ENCODE measurements at regions not wholly inside any gene's neighbourhood (a gene's known extent, or its start where the extent isn't known, plus 50 kb on each side); places are given as distances from the start of the nearest gene placed in this dataset.
"Not testable (repeated sequence)": the region's sequence is repeated elsewhere in the genome, so short reads cannot be mapped to it uniquely, and the experiment has no call there.

DNA sequence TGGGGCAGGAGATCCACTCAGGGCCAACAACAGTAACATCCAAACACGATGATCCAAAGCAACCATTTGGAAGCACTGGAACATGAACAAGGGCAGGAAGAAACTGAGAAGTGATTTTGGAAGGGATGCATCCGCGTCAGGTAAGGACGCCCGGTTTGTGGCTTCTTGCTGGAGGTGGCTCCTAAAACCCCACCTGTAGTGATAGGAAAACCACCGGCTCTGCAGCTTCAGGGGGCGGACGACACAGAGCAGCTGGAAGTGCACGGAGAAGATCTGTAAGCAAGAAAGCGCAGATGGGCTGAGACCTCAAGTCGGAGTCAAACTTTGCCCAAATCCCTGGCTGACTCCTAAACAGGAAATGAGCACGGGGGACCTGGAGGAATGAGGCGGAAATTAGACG lies 1066.1 kb downstream of the BRD1 start:
- DNase-seq = no peak

DNA sequence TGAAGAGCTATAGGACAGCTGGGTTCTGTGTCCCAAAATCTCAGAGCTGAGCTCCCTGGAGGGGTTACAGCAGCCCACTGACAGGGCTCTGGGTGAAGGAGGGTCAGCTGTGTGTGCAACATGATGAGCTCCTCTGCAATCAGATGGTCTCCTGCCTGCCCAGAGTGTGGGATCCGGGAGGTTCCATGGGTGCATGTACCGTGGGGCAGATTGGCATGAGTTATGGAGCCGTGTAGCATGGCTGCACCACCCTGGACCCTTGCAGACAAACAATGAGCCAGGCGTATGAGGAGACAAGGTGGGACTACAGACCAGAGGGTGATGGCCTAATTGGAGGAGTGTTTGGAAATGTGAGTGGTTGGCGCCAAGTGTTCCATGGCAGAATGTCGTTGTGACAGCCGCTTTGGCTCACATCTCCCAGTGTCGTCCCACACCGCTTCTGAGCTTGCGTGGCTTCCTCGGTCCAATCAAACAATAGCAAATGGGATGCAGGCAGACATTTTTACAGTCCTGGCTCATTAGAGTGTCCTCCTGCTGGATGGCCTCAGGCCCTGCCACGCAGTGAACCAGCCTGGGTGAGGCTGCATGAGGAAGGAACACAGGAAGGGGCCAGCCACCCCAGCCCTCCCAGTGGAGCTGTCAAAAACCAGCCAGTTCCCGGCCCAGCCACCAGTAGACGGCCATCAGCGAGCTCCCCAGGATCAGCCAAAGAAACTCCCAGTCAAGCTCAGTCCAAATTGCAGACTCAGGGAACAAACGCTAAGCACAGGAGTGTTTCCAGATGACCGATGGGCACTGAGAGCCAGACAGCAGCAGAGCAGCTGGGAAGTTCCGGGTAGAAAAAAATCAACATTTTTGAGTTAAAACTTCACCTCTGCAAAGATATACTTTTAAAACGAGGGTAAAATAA lies 1066.9 kb downstream of the BRD1 start:
- DNase-seq = no peak

DNA sequence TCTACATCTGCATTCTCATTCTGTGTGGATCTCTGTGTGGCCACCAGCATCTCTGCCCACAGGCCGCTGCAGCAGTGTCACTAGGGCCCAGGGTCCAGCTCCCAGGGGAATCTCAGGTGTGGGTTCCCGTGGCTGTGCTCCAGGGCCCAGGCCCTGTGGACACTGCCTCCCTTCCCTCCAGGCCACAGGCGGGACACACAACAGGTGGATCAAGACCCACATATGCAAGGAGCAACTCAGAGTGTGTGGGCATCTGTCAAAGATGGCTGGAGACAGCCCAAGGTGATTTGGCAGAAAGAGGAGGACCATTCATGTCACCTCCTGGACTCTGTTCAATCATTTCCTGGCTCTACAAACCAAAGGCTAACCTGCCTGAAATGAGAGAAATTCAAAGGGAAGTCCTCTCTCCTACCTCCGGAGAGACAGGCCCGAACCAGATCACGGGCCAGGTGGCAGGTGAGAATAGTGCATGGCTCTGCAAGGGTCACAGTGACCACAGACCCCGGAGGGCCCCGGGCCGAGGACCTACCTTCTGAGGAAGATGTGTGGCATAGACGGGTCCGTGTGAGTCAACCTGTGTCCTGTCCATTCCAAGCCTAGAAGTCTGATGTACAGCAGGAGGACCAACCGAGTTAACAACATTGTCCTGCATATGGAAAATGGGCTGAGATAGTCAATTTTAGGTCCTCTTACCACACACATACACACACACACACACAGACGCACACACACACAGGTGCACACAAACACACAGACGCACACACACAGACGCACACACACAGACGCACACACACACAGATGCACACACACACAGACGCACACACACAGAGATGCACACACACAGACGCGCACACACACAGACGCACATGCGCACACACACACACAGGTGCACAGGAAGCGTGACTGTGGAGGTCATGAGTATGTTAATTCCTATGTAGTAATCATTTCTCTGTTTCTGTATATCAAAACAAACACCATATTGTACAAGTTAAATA lies 1068.5 kb downstream of the BRD1 start:
- DNase-seq = no peak

DNA sequence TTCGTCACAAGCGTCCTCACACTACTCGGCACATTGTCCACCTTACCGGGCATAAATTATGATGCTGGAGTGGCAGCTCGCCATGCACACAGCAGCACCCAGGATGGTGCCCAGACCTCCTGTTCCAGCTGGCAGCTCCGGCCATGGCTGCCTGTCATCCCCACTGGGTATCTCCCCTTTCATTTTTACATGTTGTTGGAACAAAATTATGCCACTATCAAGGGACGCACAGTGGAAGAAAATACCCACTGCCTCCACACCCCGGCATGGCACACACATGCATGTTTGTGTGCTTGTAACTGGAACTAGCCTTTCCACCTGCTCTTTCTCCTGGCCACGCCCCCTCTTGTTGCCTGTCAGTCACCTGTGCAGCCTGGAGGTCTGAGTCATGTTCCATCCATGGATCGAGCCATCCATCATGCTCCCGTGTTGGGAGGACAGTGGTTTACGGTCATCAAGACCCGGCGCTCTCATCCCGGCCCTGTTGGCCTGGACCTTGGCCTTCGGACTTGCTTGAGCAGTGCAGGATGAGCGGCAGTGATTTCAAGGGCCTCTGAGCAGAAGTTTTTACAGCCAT lies 1069.6 kb downstream of the BRD1 start:
- no peak for DNase-seq

DNA sequence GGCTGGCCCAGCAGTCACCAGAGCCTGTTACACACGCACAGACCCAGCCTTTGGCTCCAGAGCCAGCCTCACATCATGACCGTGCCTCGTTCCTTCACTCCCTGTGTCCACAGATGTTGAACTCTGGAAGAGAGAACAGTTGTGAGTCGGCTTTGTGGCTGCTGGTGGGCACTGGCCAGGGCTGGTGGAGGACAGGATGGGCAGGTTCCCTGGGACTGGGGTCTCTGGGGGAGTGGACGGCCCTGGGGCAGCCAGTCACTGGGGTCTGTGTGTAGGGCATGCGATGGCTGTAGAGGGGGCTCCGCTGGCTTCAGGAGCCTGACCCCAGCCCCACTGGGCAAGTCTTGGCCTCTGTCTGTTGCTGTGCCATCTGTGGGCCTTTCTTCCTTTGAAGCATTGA lies 1070.1 kb downstream of the BRD1 start:
- DNase-seq = no peak

DNA sequence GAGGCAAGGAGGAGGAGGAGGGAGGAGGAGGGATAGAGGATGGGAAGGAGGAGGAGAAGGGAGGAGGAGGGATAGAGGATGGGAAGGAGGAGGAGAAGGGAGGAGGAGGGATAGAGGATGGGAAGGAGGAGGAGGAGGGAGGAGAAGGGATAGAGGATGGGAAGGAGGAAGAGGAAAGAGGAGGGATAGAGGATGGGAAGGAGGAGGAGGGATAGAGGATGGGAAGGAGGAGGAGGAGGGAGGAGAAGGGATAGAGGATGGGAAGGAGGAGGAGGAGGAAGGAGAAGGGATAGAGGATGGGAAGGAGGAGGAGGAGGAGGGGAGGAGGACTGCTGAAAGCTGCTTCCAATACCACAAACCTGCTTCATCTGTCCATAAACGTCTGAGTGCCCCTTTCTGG lies 1070.5 kb downstream of the BRD1 start:
- not testable (repeated sequence) for DNase-seq

DNA sequence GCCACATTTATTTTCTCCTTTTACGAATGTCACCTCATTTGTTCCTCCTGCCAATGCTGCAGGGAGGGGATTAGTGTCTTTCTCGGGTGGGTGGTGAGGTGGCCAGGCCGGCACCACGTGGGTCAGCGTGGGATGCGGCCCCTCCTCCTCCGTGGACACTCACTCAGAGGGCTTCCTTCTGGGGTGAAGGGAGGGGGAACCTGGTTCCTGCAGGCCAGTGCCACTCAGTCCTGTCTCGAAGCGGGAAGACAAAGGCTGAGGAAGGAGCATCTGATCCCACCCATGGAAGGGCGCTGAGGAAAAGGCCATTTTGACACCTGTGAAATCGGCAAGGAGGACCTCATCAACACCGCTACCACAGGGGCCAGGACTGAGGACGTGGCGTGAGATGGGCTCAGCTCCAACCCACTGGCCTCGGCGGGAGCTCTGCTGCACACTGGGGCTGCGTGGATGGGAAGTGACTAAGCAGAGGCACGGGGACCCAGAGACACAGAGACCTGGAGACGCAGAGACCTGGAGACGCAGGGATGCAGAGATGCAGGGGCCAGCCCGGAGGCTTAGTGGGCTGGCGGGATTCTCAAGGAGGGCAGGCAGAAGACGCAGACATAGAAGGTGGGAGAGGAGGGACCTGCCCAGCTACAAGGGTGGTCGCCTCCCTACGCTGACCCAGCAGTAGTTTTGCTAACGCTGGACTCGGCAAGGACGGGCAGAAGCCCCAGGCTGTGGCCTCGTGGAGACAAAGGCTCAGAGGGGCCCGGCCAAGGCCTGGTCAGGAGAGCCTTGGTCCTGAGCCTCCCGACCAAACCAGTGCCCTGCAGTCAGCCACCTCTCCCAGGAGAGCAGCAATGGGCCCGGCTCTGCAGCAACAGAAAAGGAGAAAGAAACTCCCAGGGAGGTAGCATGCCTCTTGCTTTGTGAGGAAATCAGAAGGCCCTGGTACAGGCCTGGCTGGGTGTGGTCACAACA lies 1071.2 kb downstream of the BRD1 start:
- DNase-seq = no peak

DNA sequence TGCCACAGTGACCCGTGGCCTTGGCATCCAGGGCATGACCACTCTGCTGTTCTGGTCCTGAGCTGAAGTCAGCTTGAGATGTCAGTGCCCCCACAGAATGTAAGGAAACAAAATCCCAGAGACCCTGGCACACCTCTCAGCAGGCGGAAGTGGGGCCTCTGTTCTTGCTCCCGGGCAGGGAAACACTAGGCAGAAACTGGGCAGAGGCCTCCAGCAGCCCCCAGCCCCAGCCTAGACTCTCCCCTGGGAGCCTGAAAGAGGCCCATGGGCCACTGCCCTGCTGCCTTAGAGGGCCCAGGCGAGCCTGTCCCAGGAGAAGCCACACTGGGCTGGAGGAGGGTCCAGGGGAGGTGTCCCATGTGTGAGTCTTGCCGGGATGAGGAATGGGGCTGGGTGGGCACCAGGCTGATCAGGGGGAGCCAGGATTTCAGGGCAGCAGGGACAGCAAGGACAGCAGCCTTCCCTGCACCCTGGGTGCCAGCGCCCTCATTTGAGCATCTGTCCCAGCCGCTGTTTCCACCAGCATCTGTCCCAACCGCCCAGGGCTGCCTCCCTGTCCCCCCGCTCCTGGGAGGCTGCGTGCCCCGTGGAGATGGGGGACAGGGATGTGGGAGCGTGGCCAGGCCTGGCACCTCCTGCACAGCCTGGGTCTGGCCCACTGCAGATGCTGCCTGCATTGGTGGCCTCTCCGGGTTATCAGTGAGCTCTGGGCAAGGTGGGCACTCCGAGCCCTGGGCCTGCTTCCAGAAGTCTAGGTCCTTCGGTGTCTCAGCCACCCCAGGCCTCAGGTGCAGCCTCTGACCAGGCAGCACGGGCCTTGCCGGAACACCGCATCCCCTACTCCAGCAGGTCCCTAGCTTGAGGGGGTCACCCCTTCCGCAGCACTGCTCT lies 1072.4 kb downstream of the BRD1 start:
- DNase-seq = no peak

DNA sequence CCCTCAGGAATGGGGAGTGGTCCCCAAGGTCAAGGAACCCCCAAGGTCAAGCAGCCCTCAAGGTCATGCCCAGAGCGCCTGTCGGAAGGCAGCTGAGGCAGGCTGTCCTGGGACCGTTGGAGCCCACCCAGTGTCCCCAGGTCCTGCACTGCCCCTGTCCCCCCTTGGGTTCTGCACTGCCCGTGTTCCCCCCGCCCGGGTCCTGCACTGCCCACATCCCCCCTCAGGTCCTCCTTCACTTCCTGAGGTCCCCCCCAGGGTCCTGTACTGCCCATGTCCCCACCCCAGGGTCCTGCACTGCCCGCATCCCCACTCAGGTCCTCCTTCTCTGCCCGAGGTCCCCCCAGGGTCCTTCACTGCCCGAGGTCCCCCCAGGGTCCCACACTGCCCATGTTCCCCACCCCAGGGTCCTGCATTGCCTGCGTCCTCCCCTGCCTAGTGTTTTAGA lies 1073.0 kb downstream of the BRD1 start:
- no peak for DNase-seq

DNA sequence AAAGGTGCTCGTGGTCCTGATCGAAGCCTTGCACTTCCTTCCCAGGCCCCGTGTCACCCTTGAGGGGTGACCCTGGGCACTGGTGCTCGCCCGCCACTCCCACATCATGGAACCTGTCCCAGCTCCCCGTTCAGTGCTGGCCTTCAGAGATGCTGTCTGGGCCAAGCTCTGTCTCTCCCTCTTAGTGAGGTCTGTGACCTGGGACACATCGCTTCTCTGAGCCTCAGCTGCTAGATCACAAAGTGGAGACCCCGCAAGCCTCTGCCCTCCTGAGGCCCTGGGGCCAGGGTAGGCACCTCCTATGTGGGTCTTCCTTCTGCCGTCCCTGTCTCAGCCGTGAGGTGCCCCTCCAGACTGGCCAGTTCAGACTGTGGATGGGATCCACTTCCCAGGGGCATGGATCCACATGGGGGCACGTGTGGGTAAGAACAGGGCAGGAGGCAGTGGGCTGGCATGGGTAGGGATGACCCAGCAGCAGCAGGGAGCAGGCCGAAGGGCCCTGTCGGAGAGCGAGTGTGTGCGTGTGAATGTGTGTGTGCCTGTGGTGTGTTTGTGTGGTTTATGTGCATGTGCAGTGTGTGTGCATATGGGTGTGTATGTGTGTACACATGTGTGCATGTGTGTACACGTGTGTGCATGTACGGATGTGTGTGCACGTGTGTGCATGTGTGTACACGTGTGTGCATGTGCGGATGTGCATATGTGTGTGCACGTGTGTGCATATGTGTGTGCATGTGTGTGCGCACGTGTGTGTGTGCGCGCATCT lies 1073.7 kb downstream of the BRD1 start:
- DNase-seq = no peak

DNA sequence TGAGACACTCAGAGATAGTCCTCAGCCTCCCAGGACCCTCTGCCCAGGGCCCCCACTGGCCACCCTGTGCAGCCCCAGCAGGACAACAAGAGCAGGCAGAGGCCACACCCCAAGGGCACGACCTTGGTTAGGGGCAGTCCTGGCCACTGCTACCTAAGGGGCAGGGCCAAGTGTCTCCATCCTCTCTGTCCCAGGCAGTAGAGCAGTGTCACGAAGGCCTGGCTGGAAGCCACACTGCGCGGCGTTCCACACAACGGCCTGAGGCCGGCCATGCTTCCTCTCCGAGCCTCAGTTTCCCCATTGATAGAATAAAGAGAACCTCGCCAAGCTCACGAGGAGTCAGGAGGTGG lies 1074.3 kb downstream of the BRD1 start:
- no peak for DNase-seq

DNA sequence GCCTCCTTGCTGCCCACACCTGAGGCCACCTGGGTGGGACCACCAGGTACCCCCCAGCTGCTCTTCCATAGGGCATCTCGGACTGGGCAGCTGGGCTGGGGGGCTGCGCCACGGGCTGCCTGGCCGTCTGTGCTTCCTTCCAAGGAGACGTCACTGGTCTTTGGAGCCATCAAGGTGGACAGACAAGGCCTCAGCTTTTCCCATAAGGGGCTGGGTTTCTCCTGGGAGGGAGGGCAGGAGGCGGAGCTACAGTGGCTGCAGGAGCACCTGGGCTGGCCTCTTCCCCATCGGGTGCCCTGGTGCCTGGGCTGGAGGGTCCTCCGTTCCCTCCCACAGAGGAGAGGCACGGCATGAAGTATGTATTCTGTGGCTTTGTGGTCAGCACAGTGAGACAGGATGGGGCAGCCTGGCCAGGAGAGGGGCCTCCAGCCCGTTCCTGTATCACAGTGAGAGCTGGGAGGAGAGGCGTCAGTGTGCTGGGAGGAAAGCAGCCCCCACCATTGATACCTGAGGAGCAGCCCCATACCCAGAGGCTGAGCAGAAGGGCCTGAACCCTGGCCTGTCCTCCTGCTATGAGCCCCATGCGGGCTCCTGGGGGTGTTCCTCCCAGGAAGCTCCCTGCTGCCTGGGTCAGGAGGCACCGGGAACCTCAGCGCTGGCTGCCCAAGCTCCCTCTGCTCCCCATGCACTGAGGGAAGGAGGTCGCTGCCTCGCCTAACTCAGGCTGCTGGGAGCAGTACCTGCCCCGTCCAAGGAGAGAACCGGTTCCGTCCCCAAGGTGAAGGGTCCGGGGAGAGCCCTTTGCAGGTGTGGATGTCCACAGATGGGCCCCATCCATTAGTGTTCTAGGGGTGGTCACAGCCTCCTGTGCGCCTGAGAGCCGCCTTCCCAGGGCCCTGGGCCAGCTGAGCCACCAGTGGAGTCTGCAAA lies 1075.0 kb downstream of the BRD1 start:
- no peak for DNase-seq

DNA sequence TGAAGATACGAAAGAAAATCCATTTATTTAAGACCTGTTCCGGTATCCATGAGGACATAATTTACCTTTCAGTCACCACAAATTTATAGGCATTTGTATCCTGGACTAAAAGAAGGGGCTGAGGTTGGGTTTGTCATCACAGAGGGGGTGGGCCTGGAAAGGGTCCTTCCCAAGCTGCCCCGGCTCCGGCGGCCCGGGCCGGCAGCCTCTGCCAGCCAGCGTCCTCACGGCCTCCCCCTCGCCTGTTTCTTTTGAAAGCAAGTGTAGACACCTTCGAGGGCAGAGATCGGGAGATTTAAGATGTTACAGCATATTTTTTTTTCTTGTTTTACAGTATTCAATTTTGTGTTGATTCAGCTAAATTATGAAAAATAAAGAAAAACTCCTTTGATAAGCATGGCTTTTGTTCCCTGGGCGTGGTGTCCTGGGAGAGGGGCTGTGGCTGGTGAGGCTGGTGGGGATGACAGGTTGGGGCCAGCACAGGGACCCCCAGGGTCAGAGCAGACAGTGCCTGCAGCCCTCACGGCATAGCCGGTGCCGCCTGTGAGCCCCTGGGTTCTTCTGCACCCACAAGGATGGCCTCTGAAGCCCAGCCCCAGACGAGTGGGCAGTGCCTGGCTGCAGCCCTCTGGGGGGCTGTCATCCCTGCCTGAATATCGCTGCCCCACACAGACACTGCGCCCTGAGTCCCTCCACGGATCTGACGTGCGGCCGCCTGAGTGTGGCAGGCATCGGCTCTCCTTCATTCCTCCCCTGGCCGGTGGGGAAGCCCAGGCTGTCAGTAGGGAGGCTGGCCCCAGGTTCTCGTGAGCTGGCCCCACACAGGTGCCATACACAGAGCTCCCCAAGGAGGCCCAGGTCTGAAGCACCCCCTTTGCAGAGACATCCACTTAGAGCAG lies 1075.9 kb downstream of the BRD1 start:
- no peak for DNase-seq

DNA sequence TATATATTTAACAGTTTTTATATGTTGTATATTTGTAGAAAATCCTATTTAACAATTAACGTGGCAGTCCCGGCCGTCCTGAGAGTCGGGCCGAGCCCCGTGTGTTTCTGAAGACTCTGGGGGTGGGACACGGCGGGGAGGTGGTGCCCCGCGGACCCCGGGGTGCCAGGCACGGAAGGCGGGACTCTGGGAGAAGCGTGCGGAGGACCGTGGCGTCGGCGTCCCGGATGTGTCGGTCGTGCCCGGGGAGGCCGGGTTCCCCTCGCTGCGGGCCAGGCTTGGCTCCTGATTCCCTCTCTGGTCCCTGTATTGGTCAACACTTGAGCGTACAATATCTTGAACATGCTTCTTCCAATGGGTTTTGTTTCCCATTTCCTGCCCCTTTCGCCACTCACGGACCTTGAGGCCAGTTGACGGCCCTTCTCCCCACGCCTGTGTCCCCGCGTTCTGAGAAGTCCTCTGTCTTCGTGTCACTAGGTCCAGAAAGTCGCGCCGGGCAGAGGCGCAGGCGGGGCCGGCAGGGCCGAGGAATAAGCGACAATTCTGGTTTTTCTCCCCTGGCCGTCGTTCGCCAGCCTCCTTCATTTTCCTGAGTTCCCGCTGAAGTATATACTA lies 1076.7 kb downstream of the BRD1 start:
- no peak for DNase-seq

DNA sequence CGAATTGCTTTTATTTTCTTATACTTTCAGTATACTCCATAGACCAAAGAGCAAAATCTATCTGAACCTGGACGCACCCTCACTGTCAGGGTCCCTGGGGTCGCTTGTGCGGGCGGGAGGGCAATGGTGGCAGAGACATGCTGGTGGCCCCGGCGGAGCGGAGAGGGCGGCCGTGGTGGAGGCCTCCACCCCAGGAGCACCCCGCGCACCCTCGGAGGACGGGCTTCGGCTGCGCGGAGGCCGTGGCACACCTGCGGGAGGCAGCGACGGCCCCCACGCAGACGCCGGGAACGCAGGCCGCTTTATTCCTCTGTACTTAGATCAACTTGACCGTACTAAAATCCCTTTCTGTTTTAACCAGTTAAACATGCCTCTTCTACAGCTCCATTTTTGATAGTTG lies 1077.4 kb downstream of the BRD1 start:
- DNase-seq = no peak
